ENCODE measurements at regions not wholly inside any gene's neighbourhood (a gene's known extent, or its start where the extent isn't known, plus 50 kb on each side); places are given as distances from the start of the nearest gene placed in this dataset.

DNA sequence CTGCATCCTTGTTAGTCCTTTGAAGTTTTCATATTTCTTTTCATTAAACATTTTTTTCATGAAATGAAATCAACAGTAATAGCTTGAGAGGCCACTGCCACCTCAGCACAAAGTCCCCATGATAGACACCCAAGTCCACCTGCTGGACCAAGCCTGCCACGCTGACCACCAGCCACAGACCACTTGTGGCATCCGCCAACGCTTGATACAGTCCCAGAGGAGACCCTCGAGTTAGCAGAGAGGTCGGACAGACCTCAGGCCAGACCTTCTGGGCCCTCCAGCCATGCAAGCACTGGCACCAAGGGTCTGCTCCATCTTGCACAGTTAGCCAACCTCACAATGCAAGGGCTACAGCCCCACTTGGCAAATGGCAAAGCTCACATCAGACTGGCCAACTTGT, 91.8 kb upstream of the RTL6 start:
- DNase-seq = no peak

DNA sequence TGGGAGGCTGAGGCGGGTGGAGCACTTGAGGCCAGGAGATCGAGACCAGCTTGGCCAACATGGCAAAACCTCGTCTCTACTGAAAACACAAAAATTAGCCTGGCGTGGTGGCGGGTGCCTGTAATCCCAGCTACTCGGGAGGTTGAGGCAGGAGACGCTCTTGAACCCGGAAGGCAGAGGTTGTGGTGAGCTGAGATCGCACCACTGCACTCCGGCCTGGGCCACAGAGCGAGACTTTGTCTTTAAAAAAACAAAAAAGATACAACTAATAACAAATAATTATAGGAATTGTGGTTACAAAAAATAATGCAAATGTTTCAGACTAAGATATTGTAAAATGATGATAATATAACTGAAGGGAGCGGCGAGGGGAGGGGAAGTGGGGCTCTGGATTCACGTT, 90.3 kb upstream of the RTL6 start:
- no peak for DNase-seq

DNA sequence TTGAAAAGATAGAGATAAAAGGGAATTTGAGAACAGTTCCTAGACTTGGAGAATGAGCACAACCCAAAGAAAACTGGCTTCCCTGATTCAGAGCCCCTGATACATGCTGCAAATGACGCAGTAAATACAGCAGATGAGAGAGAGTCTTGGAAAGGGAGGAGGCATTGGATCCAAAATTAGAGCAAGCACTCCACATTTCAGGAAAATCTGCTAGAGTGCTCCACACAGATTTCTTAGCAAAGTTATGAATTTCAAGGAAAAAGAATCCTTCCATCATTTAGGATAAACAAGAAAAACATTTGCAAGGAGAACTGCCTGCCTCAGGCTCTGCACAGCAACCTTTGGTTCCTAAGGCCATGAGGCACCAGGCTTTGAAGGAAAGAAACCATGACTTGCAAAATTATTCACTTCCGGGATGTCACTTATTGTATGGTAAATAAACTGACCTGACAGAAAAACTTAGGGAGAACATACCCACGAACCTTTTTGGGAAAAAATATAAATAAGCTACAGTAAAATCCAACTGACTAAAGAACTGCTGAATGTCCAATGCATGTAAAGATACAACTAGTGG, 89.8 kb upstream of the RTL6 start:
- DNase-seq = no peak

DNA sequence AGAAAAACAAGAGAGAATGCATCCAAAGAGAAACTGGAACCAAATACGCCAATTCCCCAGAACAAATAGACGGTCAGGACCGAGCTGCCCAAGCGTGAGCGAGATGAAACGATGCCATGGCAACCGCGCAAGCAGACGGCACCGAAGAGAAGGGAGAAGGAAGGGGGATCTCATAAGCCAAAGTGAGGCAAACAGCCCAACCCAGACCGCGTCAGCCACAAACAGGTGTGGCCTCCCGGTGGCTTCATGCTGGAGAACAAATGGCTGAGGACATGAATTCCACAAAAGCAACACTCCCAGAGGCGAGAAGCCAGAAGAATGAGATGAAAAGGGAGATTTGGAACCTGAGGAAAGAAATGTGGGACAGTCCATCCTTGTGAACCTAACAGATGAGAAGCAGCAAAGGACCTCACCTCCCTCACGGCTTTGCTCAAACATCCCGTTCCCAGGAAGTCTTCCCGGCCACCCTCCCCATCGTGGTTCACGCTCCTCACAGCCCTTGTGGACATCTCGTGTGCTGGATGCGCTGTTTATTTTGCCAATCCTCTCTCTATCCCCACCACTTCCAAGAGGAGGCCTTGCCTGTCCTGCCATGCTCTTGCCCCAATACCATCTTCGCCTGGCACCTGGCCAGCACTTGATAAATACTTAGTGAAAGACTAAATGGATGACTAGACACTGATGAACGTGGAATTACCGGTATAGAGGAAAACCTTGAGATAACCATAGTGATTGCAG, 89.1 kb upstream of the RTL6 start:
- no peak for DNase-seq

DNA sequence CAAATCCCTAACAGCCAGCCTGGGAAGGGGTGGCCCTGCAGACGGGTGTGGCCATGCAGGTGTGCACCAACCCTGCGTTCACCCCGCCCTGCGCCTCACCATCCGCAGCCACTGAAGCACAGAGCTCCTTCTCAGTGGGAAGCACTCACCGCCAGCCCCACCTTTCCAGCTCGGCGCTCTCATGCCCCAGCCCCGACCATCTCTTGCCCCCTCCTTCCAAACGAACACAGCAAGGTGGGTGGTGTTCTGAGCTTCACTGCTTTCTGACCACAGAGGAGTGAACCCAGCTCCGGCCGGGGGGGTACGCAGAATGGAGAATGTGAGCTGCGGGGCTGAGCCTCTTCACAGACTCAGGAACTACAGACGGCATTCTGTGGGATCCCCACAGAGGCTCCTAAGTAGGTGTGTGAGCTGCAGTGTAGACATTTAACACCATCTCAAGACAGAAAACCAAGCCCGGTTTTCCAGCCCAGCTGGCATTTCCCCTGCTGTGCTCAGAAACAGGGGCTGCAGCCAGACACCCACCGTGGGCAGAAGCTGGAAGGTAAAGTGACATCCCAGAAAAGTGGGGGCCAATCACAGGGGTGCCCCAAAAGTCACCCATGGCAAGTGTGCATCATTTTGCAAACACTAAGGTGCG, 88.4 kb upstream of the RTL6 start:
- no peak for DNase-seq

DNA sequence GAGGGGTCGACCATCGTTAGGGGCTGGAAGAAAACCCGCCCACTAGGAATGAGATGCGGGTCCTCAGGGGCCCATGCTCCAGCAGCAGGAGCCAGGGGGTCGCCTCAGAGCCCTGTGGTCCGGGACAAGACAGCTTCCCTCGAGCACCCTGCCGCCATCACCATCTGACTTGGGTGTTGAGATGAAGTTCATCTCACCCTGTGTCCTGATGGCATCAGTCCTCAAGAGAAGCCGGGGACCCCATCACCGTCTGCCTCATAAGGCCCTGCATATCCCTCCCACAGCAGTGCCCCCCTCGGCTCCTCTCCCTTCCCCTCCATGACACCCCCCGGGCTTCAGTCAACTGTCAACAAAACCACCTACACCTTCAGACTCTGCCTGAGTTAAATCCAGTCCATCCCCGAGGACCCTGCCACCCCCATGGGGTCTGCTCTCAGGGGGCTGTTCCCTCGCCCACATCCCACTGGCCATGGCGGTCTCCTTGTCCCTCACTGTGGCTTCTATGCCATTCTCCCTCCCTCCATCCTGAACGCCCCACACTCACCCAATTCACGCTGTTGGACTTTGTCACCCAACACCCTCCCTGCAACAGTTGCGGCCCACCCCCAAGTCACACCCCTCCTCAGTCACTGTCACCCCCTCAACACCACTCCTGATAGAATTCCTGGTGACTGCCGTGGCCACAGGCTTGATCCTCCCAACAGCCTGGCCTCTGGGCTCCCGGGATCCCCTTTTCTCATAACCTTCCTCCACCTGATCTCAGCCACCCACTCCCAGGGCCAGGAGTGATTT, 87.7 kb upstream of the RTL6 start:
- DNase-seq = no peak

DNA sequence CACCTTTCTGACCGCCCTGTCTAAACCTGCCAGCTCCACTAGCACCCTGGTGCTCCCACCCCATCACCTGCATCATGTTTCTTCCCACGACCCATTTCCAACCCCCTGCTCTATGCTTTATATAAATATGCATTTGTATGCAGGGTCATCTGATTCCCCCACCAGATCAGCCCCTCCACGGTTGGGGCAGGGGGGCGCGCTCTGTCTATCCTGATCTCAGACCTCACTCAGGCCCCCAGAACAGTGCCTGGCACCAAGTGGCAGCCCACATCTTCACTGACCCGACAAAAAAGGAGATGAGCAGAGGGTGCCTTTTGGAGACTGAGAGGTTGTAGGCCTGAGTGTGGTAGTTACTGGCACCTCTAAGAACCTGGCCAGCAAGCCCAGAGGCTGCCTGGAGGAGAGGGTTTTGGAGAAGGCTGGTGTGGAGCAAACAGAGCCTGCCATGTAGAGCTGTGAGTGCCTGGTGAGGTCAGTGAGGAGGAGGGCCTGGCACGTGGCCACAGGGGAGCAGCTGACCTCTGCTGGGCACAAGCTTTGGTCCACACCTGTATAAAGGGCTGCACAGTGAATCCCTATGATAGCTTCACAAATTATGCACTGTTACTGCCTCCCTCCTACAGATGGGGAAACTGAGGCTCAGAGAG, 86.3 kb upstream of the RTL6 start:
- DNase-seq = no peak

DNA sequence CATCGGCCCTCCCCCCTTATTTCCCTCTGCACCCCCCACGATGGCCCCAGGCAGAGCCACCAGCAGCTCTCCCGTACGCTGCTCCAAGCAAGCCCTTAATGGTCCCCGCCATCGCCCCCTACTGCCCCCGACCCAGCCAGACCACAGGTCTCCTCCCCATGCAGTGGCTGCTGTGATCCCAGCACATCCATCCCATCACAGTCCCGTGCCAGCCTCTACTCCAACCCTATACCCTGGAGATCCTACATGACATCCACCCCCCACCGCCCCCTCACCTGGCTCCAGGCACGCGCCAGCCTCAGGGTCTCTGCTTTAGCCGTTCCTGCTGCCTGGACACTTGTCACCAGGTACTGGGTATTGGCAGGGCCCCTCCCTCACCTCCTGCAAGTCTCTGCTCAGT, 85.8 kb upstream of the RTL6 start:
- DNase-seq = no peak

DNA sequence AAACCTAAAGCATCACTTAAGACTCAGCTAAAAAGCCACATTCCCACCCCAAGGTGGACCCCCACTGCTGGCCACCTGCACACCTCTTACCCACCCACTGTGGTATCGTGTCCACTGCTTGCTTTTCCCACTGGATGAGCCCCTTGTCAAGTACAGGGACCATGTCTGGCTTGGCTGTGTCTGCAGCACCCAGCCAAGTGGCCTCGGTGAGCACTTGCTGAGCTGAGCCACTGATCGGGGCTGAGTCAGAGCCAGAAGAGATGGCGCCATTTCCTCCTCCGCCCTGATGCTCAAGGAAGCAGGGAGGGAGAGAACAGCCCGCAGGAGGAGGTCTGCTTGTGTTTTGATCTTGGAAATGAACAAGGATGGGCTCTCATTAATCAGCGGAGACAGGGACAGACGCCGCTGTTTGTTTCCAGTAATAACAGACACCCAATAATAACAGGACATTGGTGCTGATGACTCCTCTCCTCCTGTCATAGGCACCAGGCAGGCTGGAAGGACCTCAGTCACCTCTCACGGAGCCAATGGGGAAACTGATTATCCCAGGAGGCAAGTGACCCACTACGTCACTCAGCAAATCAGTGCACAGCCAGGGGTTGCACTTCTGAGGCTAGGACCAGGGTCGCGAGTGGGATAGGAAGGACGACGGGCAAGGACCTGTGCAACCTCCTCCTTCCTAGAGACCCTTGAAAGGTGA, 85.2 kb upstream of the RTL6 start:
- DNase-seq = no peak

DNA sequence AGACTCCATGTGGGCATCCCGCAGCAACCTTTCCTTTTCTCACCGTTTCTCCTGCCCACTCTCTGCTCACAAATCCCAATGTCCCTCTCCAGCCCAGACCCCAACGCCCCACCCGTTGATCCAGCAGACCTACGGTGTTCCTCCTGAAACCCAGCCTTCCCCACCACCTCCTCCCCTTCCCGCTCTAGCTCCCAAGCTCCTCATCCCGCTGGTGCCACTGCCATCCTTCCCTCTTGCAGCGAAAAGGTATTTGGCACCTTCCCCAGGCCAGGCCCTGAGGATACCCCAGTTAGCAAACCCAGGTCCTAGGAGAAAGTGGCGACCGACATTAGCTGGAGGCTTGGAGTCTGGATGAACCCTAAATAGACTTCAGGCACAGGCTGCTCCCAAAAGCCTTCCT, 84.0 kb upstream of the RTL6 start:
- DNase-seq = no peak

DNA sequence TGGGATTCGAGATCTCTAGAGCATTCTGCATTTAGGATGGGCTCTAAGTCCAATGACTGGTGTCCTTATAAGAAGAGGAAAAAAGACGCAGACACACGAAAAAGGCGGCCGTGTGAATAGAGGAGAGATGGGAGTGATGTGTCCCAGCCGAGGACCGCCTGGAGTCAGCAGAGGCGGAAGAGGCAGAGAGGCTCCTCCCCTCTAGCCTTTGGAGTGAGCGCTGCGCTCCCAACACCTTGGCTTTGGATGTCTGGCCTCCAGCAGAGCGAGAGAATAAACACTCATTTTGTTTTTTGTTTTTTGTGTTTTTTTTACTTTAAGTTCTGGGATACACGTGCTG, 83.0 kb upstream of the RTL6 start:
- DNase-seq = no peak

DNA sequence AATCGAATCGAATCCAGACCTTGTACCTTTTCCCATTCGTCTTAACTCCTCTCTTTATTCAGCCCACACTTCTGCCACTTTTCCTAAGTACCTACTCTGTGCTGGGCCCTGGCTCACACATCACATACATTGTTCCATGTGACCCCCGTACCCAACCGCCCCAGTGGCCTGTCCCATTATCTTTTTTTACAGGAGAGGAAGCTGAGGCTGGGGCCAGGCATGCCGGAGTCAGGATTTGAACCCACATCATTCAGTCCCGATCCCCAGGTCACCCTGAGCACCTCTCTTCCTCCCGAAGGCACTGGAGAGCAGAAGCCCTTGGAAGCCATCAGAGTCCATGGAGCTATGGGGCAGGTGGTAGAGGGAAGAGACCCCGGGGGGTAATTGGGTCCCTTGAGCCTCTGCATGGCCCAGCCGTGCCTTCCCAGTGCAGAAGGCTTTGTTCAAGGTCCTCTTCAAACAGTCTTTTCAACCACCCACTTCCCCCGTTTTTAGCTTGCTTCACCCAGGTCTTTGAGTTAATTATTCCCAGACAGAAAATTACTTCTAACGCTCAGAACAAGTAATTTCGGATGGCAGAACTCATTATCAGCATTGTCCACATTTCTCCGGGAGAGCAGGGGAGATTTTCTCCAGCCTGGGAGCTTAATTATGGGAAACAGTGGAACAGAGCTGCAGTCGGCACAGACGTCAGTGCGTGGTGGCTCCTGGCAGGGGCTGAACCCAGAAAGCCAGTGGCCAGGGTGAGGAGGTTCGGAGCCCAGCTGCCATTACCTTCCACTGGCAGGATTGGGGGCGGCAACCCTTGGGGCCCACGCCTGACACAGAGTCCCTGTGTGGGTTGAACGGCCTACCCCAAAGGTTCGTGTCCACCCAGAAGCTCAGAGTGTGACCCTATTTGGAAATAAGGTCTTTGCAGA, 82.4 kb upstream of the RTL6 start:
- DNase-seq = no peak

DNA sequence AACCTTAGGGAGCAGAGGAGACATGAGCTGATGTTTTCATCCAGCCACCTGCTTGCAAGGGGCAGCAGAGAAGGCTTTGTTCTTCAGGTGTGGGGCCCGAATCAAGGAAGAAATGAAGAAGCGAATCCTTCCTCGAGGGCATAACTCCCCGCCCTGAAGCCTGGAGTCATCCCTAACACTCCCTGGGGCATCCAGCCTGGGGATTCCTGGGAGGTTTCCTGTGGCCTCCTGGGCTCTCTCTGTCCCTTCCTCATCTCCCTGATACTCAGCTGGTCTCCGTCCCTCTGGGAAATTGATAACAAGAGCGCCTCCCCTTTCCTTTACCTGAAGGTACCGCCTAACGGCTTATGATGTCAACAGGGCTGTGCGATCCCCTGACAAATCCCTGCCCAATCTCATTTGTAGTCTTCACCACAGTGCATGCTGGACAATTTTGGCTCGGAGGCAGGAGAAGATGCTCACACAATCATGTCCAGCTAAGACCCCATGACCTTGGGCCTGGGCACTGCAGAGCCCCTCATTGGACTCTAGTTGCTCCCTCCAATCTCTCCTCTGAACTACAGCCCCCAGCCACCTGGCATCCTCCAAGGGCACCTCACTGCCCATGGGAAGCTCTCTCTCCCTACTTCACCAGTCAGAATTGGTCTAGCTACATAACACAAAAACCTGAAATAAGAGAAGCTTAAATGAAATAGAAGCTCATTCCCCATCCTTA, 80.6 kb upstream of the RTL6 start:
- DNase-seq = no peak

DNA sequence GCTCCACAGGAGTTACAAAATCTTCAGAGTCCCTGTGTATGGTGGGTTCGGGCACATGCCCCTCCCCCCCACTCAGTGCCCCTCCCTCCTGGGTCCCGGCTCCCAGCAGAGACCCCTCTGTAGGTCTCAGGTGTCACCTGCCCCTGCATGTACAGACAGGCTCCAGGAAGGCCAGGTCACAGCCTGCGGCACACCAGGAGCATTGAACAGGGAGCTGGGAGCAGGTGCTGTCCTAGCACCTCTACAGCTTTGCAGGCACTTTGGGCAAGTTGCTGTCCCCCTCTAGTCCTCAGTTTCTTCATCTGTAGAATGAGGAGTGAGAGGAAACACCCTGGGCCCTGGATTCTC, 80.1 kb upstream of the RTL6 start:
- no peak for DNase-seq

DNA sequence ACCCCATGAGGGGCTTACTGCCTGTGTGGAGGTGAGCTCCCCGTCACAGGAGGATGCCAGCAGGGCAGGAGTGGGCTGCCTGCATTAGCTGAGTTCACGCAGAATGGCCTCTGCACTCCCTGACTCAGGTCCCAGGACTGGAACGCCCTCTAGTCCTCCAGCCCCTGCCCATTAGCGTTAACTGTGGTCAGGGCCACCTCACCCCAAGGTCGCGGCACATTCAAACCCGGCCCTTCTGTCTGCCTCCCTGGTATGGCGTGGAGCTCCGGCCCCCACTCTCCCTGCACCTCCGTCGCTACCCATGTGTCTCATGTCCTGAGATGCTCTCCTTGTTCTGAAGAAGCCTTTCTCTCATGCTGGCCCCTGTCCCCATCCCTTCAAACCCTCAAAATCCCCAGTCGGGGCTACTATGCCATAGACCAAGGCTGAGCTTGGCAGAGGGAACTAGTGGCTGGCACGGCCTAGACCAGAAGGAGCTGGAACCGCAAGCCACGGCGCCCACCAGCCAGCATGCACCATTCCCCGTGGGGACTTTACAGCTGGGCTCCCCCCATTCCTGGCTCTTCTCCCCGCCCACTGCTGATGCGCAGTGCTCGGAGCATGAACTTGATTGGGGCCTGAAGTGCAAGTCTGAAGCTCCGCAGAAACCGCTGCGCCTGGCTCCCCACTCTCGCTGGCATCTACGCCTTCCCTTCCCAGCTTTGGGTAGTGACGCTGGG, 79.5 kb upstream of the RTL6 start:
- no peak for DNase-seq

DNA sequence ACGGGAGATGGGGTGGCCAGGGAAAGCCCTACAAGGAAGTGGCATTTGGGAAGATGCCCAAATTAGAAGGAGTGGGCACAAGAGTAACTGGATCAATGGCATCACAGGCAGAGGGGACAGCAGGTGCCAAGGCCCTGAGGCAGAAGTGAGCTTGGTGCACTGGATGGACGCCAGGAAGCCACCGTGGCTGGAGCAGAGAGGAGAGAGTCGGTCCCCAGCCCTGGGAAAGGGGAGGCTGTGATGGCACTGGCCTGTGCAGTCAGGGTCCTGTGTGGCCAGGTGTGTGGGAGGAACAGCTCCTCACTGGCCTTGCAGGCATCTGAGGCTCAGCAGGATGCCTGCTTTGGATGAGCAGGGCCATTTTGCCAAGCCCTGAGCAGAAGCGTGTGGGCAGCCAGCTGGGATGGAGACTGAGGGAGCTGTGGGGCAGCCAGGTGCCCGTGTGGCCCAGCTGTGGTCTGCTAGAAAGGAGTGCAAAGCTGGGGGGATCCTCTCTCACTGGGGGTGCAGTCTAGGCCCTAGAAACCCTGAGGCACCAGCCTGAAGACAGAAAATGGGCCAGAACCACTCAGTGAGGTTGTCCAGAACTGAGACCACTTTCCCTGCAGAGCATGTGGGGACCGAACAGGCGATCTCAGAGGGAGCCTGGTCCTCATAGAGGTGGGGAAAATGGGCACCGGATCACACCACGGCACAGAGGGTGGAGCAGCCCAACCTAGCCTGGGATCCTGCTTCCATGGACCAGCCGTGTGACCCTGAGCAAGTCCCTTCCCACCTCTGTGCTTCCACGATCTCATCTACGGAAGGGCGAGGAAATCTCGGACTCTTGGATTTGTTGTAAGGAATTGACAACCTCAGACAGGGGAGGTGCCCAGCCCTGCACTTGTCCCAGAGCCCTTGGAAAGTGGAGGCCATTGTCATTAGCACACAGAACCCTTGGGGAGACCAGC, 78.6 kb upstream of the RTL6 start:
- DNase-seq = no peak

DNA sequence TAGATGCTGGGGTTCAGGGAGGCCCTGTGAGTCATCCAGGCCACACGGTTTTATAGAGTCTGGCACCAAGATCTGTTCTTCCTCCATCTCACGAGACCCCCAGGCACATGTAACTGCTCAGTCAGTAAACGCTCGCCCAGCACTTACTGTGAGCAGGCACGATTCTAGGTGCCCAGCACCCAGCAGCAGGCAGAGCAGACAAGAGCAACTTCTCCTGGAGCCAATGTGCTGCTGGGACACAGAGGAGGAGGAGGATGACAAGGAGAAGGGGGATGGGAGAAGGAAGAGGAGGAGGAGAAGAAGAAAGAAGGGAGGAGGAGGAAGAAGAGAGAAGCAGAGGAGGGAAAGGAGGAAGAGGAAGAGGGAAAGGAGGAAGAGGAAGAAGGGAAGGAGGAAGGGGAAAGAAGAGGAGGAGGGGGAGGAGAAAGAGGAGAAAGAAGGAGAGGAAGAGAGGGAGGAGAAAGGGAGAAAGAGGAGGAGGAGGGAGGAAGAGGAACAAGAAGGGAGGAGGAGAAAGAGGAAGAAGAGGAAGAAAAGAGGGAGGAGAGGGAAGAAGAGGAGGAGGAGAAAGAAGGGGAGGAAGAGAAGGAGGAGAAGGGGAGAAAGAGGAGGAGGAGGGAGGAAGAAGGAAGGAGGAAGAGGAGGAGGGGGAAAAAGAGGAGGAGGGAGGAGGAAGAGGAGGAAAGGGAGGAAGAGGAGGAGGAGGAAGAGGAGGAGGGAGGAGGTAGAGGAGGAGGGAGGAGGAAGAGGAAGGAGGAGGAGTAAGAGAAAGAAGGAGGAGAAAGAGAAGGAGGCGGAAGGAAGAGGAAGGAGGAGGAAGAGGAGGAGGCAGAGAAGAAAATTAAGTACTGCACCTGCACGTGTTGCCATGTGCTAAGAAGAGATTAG, 77.6 kb upstream of the RTL6 start:
- DNase-seq = no peak

Measured in CD4-positive, alpha-beta T cell treated with Interleukin-17A for 4 hours (primary cell).